NCI-H2029 treated with DMSO at 0.1 percent for 48 hours (cell line): ENCODE measurements at regions not wholly inside any gene's neighbourhood (a gene's known extent, or its start where the extent isn't known, plus 50 kb on each side); places are given as distances from the start of the nearest gene placed in this dataset.
"Not testable (repeated sequence)": the region's sequence is repeated elsewhere in the genome, so short reads cannot be mapped to it uniquely, and the experiment has no call there.

Source experiments
- DNase-seq: peaks from one replicate; lab custom pipeline; 2025; lab: John Stamatoyannopoulos, UW

- no peak for DNase-seq
These were observed 318.9 kb downstream of the BCHE start for GRCh38 chr3:165518346-165518745.

GRCh38 chr3:165513715-165514701 is 317.8 kb upstream of the SLITRK3 start:
- no peak for DNase-seq

- no peak for DNase-seq
These were observed 311.4 kb upstream of the SLITRK3 start for GRCh38 chr3:165507576-165507975.

GRCh38 chr3:165507060-165507459 is 310.9 kb upstream of the SLITRK3 start:
- no peak for DNase-seq

GRCh38 chr3:165505657-165506056 is 309.5 kb upstream of the SLITRK3 start:
- no peak for DNase-seq

GRCh38 chr3:165504554-165504953 is 308.4 kb upstream of the SLITRK3 start:
- no peak for DNase-seq

- no peak for DNase-seq
These were observed 307.6 kb upstream of the SLITRK3 start for GRCh38 chr3:165503825-165504224.

GRCh38 chr3:165503346-165503745 is 307.2 kb upstream of the SLITRK3 start:
- no peak for DNase-seq

- DNase-seq: no peak
These were observed 306.5 kb upstream of the SLITRK3 start for GRCh38 chr3:165502707-165503106.

GRCh38 chr3:165498742-165499141 is 302.6 kb upstream of the SLITRK3 start:
- not testable (repeated sequence) for DNase-seq

GRCh38 chr3:165491487-165491886 is 295.3 kb upstream of the SLITRK3 start:
- DNase-seq: no peak

GRCh38 chr3:165476399-165477060 is 280.3 kb upstream of the SLITRK3 start:
- DNase-seq: no peak

GRCh38 chr3:165466856-165467255 is 270.7 kb upstream of the SLITRK3 start:
- no peak for DNase-seq

GRCh38 chr3:165464736-165465135 is 268.6 kb upstream of the SLITRK3 start:
- DNase-seq: no peak

- DNase-seq: no peak
These were observed 267.3 kb upstream of the SLITRK3 start for GRCh38 chr3:165463531-165463930.

- DNase-seq: no peak
These were observed 266.6 kb upstream of the SLITRK3 start for GRCh38 chr3:165462636-165463334.

- DNase-seq: no peak
These were observed 264.0 kb upstream of the SLITRK3 start for GRCh38 chr3:165459924-165460835.

GRCh38 chr3:165459111-165459510 is 262.9 kb upstream of the SLITRK3 start:
- DNase-seq: no peak

- no peak for DNase-seq
These were observed 260.9 kb upstream of the SLITRK3 start for GRCh38 chr3:165457096-165457495.

GRCh38 chr3:165455793-165456192 is 259.6 kb upstream of the SLITRK3 start:
- DNase-seq: no peak

GRCh38 chr3:165455360-165455759 is 259.2 kb upstream of the SLITRK3 start:
- no peak for DNase-seq
